Muscle of leg (tissue), 3 donors: ENCODE measurements at regions not wholly inside any gene's neighbourhood (a gene's known extent, or its start where the extent isn't known, plus 50 kb on each side); places are given as distances from the start of the nearest gene placed in this dataset.
"Not testable (repeated sequence)": the region's sequence is repeated elsewhere in the genome, so short reads cannot be mapped to it uniquely, and the experiment has no call there.

Experiments
- DNase-seq: peaks from one replicate; pipeline ENCODE4 v3.0.0; 2013
- H3K27ac ChIP-seq: one replicate; pipeline ENCODE4 v1.5.1; 2013; ENCODE audit warnings: mild to moderate bottlenecking, low read length, control low read depth
- H3K27me3 ChIP-seq: one replicate; pipeline ENCODE4 v1.6.1; 2013; ENCODE audit warnings: low read length; ENCODE audit not compliant: control insufficient read depth, insufficient read depth
- H3K36me3 ChIP-seq: one replicate; pipeline ENCODE4 v1.6.1; 2013; ENCODE audit warnings: low read length; ENCODE audit not compliant: control insufficient read depth, insufficient read depth
- H3K4me1 ChIP-seq: one replicate; pipeline ENCODE4 v1.6.1; 2013; ENCODE audit warnings: low read length; ENCODE audit not compliant: control insufficient read depth, insufficient read depth
- H3K4me3 ChIP-seq: one replicate; pipeline ENCODE4 v1.5.1; 2013; ENCODE audit warnings: low read length, control low read depth
- H3K9me3 ChIP-seq: replicated peaks from 2 replicates; pipeline ENCODE4 v1.6.1; 2013; ENCODE audit warnings: low read depth, low read length; ENCODE audit not compliant: control insufficient read depth
- WGBS: methylation state at CpG from one replicate; pipeline ENCODE4 v1.1.5; 2013; ENCODE audit warnings: missing lambda C conversion rate; ENCODE audit not compliant: insufficient coverage; 5-methylcytosine and 5-hydroxymethylcytosine counted together

DNA sequence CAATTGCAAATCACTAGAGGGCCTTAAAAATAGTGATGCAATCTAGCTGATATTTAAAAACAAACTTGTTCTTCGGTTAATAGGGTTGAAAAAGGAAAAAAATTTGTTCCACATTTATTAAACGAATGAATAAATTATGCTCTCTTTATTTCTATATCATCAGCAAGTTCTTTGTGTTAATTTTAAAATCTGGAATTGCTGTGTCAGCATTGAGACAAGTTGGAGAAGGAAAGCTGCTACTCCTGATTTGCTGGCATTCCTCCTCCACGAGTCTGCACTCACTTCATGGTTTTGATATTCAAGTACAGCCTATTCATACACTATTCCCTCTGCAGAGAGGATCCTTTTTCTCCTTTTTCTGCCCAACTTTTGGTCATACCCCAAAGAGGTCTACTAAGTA, 117.6 kb downstream of the MRPL39 start:
- peaks cover 2% of the 10 kb centered on the region for H3K9me3 ChIP-seq
- no peak overlapping the region for H3K27ac ChIP-seq
- DNase-seq: no peak
- H3K27me3 ChIP-seq: no peaks in the 10 kb centered on the region
- no peaks in the 10 kb centered on the region for H3K36me3 ChIP-seq
- no peaks in the 10 kb centered on the region for H3K4me1 ChIP-seq
- H3K4me3 ChIP-seq: no peak overlapping the region
- WGBS: no CpG with 5 or more reads among the region's 3 CpGs

DNA sequence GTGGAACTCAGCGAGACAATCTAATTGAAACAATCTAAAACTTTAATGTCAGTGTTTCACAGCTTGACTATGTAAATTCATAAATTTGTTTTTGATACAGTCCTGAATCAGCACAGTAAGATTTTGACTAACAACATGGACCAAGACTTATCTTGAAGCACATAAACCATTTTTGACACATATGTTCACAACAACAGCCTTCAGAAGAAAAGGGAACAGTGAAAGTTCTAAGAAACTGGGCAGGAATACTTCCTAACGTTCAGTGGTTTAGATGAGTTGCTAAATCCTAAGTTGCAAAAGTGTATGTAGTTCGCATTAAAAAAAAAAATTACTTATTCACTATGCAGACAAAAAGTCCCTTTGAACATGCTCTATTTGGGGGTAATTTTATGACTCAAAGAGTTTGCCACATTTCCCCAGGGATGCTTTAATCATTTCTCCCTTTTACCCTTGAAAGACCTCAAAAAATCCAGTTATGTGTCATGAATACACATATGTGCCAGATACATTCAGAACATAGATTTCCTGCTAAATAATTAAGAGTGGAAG, 120.2 kb downstream of the MRPL39 start:
- no peak for DNase-seq
- no peaks in the 10 kb centered on the region for H3K36me3 ChIP-seq
- H3K9me3 ChIP-seq: no peaks in the 10 kb centered on the region
- no peak overlapping the region for H3K27ac ChIP-seq
- no peaks in the 10 kb centered on the region for H3K4me1 ChIP-seq
- WGBS: no CpG with 5 or more reads among the region's 3 CpGs
- H3K27me3 ChIP-seq: no peaks in the 10 kb centered on the region
- H3K4me3 ChIP-seq: no peak overlapping the region

DNA sequence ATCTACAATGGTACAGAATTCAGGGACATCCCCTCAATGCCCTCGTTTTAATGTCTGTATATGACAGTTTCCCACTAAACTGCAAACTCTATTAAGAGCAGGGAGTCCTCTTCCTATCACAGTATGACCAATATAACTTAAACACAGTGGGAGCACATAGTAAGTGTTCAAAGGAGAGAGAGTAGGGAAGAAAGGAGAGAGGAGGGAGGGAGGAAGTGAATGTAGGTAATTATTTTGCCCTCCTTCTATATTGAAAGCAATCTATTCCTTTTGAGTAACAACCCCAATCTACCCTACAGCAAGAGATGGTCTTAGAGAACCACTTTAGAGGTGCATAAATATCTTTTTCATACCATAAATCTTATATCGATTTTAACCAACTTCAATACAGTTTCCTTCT, 121.4 kb downstream of the MRPL39 start:
- H3K4me3 ChIP-seq: no peak overlapping the region
- H3K36me3 ChIP-seq: no peaks in the 10 kb centered on the region
- H3K4me1 ChIP-seq: no peaks in the 10 kb centered on the region
- H3K9me3 ChIP-seq: peaks cover 3% of the 10 kb centered on the region
- H3K27ac ChIP-seq: no peak overlapping the region
- no peaks in the 10 kb centered on the region for H3K27me3 ChIP-seq
- DNase-seq: no peak
- no CpG with 5 or more reads among the region's 2 CpGs for WGBS

DNA sequence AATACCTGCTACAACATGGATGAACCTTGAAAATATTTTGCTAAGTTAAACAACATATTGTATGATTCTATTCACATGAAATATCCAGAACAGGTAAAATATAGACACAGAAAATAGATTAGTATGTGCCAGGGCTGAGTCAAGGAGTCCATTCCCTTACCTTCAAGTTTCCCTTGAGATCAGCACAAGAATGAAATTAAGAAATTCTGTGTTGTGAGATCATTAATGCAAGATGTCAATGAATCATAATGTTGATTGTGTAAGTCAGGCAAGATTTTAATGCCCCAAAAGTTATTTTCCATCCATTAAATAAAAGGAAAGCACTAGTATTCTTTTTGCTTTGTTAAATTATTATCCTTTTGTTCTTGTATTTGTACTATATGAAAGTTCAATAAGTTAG, 139.4 kb downstream of the MRPL39 start:
- Histone ChIP-seq H3K9me3 (no peaks in the 10 kb centered on the region), H3K4me3 (no peak overlapping the region), H3K4me1 (no peaks in the 10 kb centered on the region), H3K27ac (no peak overlapping the region), H3K27me3 (no peaks in the 10 kb centered on the region), H3K36me3 (no peaks in the 10 kb centered on the region)
- DNase-seq: no peak

DNA sequence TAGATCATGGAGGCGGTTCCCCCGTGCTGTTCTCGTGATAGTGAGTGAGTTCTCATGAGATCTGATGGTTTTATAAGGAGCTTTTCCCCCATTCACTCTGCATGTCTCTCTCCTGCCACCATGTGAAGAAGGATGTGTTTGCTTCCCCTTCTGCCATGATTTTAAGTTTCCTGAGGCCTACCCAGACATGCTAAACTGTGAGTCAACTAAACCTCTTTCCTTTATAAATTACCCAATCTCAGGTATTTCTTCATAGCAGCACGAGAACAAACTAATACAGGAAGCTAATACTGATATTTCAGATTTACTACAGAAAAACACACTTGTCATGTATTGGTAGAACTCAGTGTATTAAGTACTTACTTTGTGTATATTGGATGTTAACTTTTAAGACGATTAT, 140.2 kb downstream of the MRPL39 start:
- not testable (repeated sequence) for H3K36me3 ChIP-seq, H3K4me3 ChIP-seq, DNase-seq, H3K4me1 ChIP-seq, H3K27me3 ChIP-seq, H3K9me3 ChIP-seq, H3K27ac ChIP-seq
- no CpG with 5 or more reads among the region's 5 CpGs for WGBS

DNA sequence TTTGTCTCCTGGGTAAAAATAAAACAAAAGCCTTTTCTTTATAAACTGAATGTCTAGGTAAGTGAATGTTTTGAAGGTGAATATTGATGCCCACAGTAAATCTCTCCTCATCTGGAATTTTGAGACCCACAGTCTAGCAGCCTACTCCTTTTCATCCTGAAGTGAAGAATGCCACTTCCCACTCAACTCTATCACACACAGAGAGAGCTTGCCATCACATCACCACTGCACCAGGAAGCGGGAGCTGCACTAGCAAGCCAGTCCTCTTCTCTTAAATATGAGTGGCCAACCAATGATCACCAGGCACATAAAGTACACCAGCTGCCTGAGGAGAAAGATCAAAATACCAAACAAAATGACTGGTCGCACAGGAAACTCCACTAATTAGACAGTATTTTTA, 140.8 kb downstream of the MRPL39 start:
- no peaks in the 10 kb centered on the region for H3K27me3 ChIP-seq
- DNase-seq: no peak
- WGBS: no CpG with 5 or more reads among the region's 2 CpGs
- no peaks in the 10 kb centered on the region for H3K4me1 ChIP-seq
- no peaks in the 10 kb centered on the region for H3K36me3 ChIP-seq
- no peaks in the 10 kb centered on the region for H3K9me3 ChIP-seq
- no peak overlapping the region for H3K4me3 ChIP-seq
- H3K27ac ChIP-seq: no peak overlapping the region

DNA sequence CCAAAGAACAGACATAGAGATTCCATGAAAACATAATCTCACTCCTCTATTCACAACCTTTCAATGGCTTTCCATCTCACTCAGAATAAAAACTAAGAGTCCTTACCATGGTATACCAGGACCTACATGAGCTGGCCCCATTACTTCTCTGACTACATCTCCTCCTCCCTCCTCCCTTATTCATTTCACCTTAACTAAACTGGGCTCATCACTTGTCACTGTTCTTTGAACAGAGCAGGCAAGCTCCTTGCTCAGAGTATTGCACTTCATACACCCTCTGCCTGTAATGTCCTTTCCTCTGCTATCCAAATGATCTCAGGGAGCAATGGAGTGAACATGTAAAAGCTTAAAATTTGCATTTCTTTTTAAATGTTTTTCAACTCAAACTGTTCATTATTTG, 142.0 kb downstream of the MRPL39 start:
- Histone ChIP-seq H3K27ac (no peak overlapping the region), H3K4me3 (no peak overlapping the region), H3K4me1 (no peaks in the 10 kb centered on the region), H3K36me3 (no peaks in the 10 kb centered on the region), H3K27me3 (no peaks in the 10 kb centered on the region), H3K9me3 (no peaks in the 10 kb centered on the region)
- DNase-seq: no peak

DNA sequence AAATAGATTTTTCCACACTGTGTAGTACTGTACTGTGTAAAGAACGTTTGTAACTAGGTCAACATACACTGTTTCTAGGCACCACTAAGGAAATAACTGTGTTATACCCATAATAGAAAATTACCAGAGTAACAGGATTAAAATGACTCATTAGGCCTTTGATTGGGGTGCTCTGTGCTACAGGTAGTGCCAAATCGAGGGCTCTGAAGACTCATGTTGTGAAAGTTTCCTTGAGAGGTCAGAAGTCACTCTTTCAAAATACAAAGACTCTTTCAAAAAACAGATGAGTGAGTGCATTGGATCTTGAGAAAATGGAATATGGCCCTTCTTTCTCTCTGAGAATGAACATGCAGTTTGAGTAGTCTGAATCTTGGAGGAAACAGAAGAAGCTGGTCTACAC, 143.0 kb downstream of the MRPL39 start:
- WGBS: no CpG with 5 or more reads among the region's 2 CpGs
- Histone ChIP-seq H3K4me1 (no peaks in the 10 kb centered on the region), H3K27me3 (no peaks in the 10 kb centered on the region), H3K9me3 (no peaks in the 10 kb centered on the region), H3K36me3 (no peaks in the 10 kb centered on the region), H3K4me3 (no peak overlapping the region), H3K27ac (no peak overlapping the region)
- DNase-seq: no peak

DNA sequence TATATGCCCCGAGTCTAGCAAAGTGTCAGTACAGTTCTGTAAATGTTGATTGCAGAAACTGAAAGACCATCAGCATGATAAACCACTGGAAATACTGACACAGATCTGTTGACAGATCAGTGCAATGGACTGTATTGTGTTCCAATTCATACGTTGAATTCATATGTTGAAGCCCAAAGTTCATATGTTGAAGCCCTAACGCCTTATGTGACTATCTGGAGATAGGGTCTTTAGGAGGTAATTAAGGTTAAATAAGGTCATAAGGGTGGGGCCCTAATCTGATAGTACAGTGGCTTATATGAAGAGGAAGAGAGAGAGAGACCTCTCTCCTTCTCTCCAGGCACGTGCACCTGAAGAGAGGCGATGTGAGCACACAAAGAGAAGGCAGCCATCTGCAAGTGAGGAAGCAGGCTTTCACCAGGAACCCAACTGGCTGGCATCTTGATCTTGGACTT, 144.7 kb downstream of the MRPL39 start:
- no peaks in the 10 kb centered on the region for H3K4me1 ChIP-seq

DNA sequence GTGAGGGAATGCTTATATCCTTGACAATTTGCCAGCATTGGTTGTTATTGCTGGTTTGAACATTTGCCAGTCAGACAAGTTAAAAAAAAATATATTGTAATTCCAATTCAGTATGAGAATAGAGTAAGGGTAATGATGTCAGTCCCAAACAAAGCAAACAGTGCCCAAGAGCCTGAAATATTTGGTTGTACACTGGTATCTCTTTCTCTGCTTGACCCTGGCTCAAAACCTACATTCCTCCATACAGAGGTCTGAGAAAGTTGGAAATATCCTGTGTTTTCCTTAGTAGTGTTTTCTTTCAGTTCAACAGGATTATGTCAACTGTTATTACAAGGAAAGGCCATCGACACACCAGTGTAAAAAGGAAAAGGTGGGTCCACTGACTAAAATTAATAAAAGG, 145.6 kb downstream of the MRPL39 start:
- Histone ChIP-seq H3K4me3 (no peak overlapping the region), H3K36me3 (no peaks in the 10 kb centered on the region), H3K4me1 (no peaks in the 10 kb centered on the region), H3K27ac (no peak overlapping the region), H3K9me3 (no peaks in the 10 kb centered on the region), H3K27me3 (no peaks in the 10 kb centered on the region)
- DNase-seq: no peak
- no CpG with 5 or more reads among the region's 1 CpG for WGBS

More for the DNA sequence above, 144.7 kb downstream of the MRPL39 start:
- H3K27ac ChIP-seq: no peak overlapping the region
- no peak overlapping the region for H3K4me3 ChIP-seq
- WGBS: 80% methylated on average over 3 of the region's 5 CpGs
- no peak for DNase-seq
- no peaks in the 10 kb centered on the region for H3K9me3 ChIP-seq
- H3K36me3 ChIP-seq: no peaks in the 10 kb centered on the region
- no peaks in the 10 kb centered on the region for H3K27me3 ChIP-seq

DNA sequence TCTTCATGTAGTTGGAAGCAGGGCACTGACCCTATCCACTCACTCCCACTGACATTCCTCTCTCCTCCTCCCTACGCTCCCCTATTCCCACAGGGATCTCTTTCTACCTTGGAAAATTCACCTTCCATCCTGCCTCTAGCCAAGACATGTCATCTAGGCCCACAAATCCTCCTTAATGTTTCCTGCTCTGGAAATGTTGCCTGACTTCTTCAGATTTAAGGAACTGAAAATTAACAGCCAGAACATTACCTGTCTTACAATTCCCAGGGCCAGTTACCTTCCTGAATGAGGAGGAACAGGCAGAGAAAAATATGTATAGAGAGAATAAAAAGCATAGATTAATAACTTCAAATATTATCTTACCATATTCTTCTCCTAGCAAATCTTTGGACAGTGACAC, 147.3 kb downstream of the MRPL39 start:
- DNase-seq: no peak
- Histone ChIP-seq H3K27me3 (no peaks in the 10 kb centered on the region), H3K4me3 (no peak overlapping the region), H3K27ac (no peak overlapping the region), H3K36me3 (no peaks in the 10 kb centered on the region), H3K9me3 (no peaks in the 10 kb centered on the region), H3K4me1 (no peaks in the 10 kb centered on the region)
- WGBS: 38% methylated on average over 1 of the region's 1 CpG
